Fibroblast of lung (primary cell): ENCODE measurements at regions not wholly inside any gene's neighbourhood (a gene's known extent, or its start where the extent isn't known, plus 50 kb on each side); places are given as distances from the start of the nearest gene placed in this dataset.

Source experiments
- EZH2 ChIP-seq: IDR thresholded peaks from 2 replicates; pipeline ENCODE4 v1.5.1; 2012; ENCODE audit warnings: low read length, control low read depth, mild to moderate bottlenecking; ENCODE audit errors: missing control alignments
- TF ChIP-seq, protein P1 (sequence below), 2 donors: IDR thresholded peaks in 1 of 2; conservative IDR thresholded peaks in 1 of 2; 1 replicate in 1 of 2; 2 replicates in 1 of 2; pipeline ENCODE4 v1.5.1; 2011 to 2012; ENCODE audit warnings: low read length in 2 of 2, control low read depth in 1 of 2, inconsistent platforms in 1 of 2, low read depth in 1 of 2, mild to moderate bottlenecking in 1 of 2

DNA sequence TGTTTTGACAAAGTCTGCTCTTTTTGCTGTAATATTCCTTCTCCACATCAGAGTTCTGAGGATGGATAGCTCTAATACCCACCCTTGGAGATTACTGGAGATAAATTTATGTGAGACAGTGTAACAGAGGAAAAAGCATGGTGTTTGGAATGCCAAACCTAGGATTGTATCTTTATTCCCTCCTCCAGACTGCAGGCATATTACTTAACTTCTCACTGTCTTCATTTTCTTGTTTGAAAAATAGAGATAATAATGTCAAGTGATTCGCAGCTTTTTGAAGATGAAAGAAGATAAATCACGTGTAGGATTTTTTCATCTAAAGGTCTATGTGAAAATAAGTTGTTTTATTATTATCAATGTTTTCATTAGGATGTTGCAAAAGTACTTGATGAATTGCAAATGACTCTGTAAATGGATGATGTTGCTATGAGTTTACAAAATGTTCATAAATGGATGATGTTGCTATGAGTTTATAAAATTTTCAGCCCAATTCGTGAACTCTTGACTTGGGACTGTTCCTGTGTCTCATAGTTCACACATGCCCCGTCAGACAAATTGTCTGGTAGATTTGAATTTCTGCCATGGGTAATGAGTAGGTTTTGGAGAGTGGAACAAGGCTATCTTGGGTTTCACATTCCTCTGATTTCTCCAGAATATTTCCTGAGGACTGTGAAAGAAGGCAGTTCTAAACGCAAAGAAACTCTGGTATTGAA, 113.1 kb upstream of the IGFBP3 start:
- TF ChIP-seq, protein P1, sequence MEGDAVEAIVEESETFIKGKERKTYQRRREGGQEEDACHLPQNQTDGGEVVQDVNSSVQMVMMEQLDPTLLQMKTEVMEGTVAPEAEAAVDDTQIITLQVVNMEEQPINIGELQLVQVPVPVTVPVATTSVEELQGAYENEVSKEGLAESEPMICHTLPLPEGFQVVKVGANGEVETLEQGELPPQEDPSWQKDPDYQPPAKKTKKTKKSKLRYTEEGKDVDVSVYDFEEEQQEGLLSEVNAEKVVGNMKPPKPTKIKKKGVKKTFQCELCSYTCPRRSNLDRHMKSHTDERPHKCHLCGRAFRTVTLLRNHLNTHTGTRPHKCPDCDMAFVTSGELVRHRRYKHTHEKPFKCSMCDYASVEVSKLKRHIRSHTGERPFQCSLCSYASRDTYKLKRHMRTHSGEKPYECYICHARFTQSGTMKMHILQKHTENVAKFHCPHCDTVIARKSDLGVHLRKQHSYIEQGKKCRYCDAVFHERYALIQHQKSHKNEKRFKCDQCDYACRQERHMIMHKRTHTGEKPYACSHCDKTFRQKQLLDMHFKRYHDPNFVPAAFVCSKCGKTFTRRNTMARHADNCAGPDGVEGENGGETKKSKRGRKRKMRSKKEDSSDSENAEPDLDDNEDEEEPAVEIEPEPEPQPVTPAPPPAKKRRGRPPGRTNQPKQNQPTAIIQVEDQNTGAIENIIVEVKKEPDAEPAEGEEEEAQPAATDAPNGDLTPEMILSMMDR (conservative IDR thresholded peaks at IDR 0.05 in 1 of 2, IDR thresholded peaks at IDR 0.05 in 1 of 2; ENCODE audit: low read depth in 1 of 2, low read length in 2 of 2) = no peak
- no peak for TF ChIP-seq EZH2
